Head of caudate nucleus (tissue), 42 donors: ENCODE measurements at regions not wholly inside any gene's neighbourhood (a gene's known extent, or its start where the extent isn't known, plus 50 kb on each side); places are given as distances from the start of the nearest gene placed in this dataset.

Experiments used
- DNase-seq, 42 donors: peaks; one replicate each; pipeline versions ENCODE4 v3.0.0 to v3.0.0-alpha.2; 2020 to 2021; ENCODE audit warnings: mixed read lengths in 7 of 42
- intact Hi-C: fragments of 100-400 bp; cut with DNase I; formaldehyde crosslinking; loops from one replicate; pipeline ENCODE4 v1.15.0; 2022

DNA sequence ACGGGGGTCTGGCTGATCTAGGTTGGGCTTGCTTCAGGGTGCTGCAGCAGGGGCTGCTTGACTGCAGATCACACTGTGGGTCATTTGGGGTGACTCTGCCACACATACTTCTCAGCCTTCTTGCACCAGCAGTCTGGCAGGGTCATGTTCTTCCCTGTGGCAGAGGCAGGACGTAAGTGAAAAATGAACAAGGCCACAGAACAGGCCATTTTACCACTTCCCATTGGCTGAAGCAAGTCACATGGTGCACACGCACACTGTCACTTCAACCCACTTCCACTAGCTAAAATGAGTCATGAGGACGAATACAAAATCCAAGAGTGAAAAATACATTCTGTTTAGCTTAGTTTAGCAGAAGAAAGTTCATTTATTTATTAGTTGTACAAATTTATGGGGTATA lies 168.6 kb upstream of the GGTLC1 start:
- intact Hi-C loops = loop anchor here (10.0 kb wide), 1 partner anchor 758 kb away; no protein-coding TSS in a partner anchor
- no peak for DNase-seq

DNA sequence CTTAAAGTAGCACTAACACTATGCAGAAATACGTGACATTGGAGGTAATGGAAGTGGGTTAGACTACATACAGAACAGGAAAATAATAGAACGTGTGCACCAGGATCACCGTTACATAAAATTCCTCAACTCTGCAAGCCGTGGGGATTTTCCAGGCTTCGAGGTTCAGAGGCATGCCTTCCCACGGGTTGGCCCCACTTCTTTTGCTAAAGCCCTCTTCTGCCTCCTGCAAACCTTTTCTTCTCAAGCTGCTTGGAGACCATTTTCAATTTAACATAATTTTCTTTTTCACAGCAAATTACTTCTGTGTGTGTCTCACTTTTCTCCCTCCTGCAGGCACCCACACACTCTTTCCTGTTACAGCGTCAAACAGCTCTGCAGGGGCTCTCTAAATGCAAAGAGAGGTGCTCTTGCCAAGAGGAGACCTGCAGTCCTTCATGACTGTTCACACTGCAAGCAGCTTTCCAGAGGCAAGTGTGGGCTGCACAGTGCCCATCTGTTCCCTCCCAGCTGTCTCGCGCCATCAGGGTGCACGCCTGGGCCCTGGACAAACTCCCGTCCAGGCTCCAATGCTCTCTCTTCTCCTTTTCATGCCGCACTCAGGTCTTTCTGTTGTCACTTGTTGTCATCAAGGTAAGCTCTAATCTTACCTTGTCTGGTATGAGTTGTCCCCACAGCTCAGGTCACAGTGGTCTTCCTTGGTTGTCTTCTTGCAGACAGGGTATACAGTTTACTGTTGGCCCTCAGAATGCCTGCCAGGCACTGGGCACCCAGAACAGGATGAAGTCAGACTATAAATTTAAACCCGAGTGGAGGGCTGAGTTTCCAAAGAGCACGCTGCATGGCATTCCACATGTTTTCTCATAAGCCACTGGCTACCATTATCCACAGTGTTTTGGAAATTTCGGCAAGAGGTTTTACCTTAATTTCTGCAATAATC lies 164.8 kb upstream of the GGTLC1 start:
- peak in 10 of 42 donors; percentile 11 to 53 (median 33) for DNase-seq
- intact Hi-C loops = loop anchor here (10.0 kb wide), 1 partner anchor 761 kb away; no protein-coding TSS in a partner anchor

DNA sequence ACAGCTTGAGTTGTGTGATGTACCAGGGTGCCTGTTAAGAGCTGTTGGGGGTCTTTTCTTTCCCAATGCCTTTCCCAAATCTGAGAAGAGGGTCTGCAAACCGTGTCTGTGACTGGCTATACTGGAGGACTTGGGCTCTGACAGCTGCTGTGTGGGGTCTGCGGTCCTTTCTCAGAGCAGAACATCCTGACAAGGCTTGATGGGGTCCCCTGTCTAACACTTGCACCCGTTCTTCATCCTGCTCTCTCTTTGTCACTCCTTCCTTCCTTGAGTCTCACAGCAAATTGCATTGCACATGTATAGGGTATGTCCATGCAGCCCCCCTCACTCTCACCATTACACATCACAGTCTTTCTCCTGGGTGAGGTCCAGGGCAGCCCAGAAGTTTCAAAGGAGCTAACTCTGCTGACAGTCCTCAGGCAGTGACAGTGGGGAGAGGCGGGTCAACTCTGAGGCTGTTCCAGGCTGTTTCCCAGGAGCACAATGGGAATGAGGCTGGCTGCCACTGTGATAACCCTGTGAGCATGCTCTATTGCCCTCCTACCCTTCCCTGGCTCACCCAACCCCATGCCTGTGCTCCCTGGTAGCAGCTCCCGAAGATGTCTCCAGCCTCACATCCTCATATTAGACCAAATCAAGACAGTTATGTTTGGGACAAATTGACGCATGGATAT lies 163.2 kb upstream of the GGTLC1 start:
- intact Hi-C loops = loop anchor here (10.0 kb wide), 1 partner anchor 763 kb away; no protein-coding TSS in a partner anchor
- DNase-seq = no peak

DNA sequence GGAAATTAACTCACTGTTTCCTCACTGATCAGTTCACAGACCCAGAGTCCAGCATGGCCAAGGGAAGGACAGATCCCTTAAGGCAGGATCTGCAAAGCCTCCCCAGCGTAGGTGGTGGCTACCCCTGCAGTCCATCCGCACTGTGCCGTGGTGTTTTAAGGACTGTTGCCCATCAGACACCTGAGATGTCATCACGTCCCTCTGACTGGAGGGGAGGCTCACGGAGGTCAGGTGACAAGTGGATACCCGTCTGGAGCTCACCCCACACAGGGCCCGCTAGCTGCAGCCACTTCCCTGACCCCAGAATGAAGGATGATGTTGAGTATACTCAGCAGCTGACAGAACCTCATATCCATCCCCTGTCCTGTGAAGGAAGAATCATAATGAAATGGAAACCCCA lies 161.8 kb upstream of the GGTLC1 start:
- intact Hi-C loops = loop anchor here (10.0 kb wide), 1 partner anchor 764 kb away; no protein-coding TSS in a partner anchor
- no peak for DNase-seq

DNA sequence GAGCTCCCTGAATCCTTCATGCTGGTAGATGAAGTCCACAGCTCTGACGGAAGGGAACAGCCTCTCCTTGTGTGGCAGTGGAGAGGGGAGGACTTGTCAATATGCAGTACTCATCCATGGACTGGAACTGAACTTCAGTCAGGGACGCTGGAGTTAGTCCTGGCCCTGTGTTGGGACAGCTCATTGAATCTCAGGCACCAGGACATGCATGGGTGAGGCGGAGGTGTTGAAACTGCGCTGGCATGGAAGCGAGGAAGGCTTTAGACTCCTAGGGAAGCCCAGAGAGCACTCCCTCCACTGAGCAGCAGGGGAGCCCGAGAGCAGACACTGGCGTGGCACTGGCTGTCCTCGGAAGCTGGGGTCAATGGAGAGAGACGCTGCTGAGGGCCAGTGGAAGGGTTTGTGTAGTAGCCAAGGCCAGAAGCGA lies 161.3 kb upstream of the GGTLC1 start:
- intact Hi-C loops = loop anchor here (10.0 kb wide), 1 partner anchor 765 kb away; no protein-coding TSS in a partner anchor
- peak in 2 of 42 donors; percentile 28 to 32 for DNase-seq

DNA sequence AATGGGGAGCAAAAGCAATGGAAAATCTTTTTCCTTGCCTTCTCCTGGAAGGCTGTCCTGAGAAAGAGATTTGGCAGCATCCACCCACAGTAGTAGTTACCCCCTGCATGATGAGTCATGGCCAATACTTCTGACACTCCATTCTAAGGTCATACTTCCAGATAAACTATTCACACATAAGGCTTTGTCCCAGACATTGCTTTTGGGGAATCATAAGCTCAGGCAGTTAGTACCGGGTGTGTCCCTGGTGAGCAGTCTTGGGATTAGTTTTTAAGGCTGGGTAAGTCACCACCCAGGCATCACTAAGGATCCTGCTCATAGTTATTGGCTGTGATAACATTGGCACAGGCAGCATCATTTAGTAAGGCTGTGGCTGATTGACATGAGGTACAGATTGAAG lies 160.6 kb upstream of the GGTLC1 start:
- DNase-seq = no peak
- intact Hi-C loops = no loop called here

DNA sequence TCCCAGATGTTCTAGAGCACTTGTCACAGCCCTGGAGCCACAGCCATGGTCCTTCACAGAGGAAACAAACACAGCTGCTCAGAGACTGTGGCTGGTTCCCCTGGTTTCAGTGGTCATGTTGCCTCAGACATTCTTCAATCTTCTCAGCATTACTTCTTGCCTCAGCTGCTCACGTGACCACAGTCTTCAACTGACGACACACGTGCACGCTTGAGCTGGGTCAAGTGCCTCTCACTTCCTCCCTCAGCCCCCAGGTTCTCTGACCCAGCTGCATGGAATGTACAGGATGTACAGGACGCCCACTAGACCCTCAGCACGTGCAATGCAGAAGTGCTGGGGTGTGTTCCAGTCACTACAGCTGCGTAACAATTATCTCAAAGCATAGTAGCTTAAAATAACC lies 159.8 kb upstream of the GGTLC1 start:
- DNase-seq = peak in 1 of 42 donors; percentile 13

DNA sequence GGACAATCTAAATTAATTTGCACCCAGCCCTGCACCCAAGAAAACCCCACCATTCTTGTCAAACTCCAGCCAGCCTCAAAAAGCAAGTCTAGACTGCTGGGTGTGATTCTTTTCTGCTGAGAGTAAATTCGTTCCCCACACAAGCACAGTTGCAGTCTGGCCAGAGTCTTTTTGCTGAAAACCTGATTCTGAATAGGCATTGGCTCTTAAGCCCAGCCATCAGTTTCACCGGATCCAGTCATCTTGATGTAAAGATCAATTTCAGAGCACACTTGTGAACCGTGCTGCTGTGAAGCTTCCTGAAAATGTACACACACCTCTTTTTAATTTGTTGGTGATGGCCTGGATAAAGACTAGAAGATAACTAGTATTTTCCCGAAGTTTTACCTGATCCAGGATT lies 159.4 kb upstream of the GGTLC1 start:
- peak in 1 of 42 donors; percentile 33 for DNase-seq
- intact Hi-C loops = no loop called here

More for the DNA sequence above, 159.8 kb upstream of the GGTLC1 start:
- intact Hi-C loops = no loop called here

DNA sequence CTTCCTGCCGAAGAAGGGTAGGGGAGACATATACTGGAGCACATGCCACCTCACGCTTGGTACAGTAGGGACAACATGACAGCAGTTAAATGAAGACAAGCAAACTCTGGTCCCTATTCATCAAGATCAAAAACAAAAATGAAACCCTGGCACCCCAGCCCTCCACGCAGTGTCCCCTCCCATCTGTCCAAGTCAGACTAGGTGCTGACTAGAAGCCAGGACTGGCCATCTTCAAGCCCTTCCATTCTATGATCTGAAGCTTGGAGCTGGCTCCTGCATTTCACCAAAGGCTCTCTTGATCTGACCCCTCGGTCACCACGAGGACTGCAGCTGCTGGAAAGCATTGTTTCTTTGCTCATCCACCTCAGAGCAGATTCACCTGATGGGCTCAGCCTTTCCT lies 158.9 kb upstream of the GGTLC1 start:
- peak in 1 of 42 donors; percentile 18 for DNase-seq
- intact Hi-C loops = no loop called here

DNA sequence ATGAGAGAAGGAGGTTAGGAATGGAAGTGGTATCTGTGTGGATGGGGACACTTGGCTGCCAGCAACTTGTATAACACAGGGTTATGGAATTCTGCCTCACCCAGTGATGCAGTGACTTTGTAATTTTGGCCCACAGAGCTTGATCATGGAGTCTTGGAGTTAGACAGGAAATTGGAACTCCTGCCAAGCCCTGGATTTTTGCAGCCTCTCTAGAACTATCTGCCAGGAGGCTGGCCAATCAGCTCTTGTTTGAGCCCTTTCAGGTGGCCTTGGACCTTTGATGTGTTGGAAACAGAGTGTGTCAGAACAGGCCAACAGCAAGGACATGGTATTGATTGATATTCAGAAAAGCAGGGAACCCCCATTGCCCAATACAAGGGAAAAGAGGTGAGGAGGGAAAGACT lies 157.7 kb upstream of the GGTLC1 start:
- no peak for DNase-seq
- intact Hi-C loops = no loop called here

DNA sequence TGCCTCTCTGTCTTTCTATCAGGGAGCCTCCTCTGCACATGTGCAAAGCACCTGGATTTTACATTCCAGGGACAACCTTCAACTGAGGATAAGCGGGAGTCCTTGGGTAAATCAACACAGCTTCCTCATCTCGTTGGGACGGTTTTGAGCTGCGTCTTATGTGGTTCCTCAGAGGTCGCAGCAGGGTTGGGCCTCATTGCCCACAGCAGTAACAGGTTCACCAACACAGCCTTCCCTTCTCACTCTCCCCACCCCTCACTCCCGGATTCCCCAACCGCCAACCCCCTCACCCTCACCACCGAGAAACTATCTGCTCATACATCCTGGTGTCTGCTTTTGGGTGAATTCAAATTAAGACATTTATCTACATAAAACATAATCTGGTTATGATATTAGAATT lies 155.8 kb upstream of the GGTLC1 start:
- intact Hi-C loops = no loop called here
- no peak for DNase-seq

DNA sequence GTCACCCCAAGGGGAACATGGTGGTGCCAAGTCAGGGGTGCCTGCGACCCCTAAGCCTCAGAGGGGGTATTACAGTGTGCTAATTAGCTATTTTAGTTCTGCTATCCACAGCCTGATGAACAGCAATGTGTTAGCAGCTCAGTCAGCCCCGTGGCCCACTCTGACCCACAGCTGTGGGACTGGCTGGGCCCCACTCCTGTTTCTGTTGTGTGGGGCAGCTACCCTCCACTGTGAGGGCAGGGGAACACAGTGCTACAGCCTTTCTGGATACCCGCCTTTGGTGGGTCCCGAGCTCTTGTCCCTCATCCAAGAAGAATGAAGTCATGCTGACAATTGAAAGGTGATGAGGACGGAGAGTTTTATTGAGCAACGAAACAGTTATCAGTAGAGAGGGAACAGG lies 152.5 kb upstream of the GGTLC1 start:
- DNase-seq = no peak
- intact Hi-C loops = no loop called here

DNA sequence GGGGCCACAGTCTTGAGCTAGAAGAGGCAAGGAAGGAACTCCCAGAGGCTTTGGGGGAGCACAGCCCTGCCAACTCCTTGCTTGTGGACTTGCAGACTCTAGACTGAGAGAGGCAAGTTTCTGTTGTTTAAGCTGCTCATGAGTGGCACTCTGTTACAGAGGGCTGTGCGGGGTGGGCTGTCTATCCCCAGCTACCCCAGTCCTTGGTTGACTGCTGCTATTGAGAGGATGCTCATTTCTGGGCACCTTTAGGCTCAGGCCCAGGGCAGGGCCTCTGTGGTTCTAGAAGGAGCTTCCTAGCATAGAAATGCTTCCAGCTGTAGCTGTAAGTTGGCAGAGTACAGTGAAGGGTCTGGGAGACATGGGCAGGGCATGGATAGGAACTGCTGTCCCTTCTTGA lies 151.3 kb upstream of the GGTLC1 start:
- intact Hi-C loops = no loop called here
- no peak for DNase-seq

DNA sequence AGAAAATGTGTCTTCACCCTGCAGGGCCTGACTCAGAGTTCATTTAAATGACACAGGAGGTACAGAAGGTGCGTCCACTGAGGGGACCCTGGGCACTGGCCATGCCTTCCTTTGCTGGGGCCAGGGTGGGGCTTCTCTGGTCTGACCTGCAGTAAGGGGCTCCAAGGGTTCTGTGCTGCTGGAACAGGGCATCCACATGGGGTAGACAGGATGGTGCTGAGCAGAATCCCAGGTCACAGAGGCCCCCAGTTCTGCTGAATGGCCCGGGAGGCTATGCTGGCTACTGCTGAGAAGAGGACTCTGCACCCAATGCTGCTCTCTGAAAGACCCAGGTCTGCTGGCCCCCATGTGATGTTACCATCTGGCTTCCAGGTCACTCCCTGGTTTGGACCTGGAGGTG lies 150.4 kb upstream of the GGTLC1 start:
- DNase-seq = no peak
- intact Hi-C loops = no loop called here

DNA sequence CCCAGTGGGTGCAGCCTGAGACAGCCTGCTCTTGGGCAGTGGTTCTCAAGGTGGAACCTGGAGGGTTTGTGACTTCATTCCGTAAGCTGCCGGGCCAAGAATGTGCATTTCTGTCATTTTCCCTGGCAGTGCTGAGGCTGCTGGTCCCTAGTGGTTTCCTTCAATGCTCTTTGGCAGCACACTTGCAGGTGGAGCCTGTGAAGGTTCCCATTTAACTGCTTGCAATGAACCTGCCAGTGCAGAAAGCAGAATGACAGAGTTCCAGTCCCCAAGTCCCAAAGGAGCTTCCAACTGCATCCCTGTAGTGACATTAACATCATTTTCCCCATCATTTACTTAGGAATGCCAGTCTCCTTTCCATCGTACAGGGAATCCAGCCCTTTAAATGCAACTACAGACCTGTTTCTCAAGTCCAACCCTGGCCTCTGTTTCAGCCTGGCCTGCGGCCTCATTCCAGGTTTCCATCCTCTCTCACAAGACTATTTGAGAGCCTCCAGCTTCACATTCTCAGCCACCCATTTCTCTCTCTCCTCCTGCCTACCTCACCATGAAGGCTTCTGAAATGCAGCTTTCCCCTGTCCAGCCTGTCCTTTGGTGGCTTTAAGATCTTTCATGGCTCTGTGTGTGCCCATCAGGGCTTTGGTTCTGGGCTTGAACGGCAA lies 149.7 kb upstream of the GGTLC1 start:
- no peak for DNase-seq
- intact Hi-C loops = no loop called here

DNA sequence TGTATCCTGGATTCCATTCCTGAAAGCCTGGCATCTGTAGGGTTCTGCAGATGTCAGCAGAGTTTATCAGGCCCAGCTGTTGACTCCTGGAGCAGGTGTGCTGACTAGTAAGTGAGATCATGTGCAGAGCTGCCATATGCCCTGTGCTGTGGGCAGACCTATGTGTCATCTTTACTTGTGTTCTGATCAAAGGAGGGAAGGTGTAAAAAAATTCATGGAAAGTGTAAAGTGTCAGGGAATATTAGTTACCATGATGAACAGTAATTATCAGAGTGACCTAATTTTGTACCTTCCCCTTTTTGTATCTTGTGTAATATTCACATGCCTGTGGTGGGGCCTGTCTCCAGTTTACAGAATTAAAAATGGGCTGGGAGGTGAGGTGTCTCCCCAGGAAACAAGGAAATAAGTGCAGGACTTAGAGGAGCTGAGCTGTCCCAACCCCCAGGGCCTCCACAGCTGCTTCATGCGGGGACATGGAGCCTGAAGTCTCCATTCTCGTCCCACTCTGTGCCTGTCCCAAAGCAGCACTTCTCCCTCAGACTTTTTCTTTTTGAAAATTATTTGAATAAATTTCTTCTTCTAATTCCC lies 148.2 kb upstream of the GGTLC1 start:
- no peak for DNase-seq
- intact Hi-C loops = loop anchor here (2.0 kb wide), 1 partner anchor 46 kb away; no protein-coding TSS in a partner anchor

DNA sequence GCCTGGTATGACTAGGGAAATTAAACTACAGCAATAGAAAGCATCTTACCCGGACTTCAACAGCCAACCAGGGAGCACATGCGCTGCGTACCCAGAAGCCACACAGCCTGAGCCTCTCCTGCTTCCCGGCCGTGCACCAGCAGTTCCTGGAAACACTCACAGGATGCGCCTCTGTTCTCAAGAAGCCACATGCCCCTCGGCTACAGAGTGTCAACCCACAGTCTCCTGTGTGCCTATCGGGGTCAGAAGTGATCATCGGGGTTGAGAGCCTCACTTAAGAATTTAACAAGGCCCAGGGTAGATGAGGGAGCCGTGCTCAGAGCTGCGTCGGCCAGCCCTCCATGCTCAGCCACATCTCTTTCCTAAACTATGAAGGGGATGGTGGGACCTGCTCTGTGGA lies 147.2 kb upstream of the GGTLC1 start:
- DNase-seq = no peak
- intact Hi-C loops = loop anchor here (2.0 kb wide), 1 partner anchor 45 kb away; no protein-coding TSS in a partner anchor

DNA sequence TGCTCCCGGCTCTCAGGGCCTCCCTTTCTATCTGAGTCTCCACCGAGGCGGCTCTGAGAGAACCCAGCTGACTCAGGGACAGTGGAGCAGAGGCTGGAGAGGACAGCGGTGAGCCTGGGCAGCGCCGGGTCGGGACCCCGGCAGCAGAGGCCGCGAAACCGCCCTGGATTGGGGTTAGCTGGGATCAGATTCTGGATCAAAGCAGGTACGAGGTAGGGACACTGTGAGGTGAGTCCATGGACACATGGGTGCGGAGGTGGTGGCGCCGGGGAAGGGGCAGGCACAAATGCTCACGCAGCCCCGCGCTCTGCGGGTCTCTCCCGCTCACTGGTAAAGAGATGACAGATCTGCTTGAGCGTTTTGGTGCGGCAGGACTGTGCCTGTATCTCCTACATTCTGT lies 146.4 kb upstream of the GGTLC1 start:
- DNase-seq = no peak
- intact Hi-C loops = no loop called here

DNA sequence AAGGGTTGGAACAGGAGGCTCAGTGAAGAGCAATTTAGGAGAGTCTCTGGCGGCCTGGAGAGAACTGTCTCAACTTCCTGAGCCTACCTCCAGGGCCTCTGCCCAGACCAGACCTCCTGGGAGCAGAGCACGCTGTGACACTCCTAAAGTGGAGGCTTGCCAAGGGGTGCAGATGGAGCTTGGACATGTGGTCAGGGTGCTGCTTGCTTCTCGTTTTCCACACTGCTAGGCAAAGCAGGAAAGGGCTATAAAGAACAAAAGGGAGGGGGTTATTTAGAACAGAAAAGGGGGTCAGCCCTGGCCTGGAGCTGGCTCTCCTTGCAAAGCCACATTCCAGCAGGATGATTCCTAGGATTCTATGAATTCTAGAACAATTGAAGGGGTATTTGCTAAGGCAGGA lies 145.7 kb upstream of the GGTLC1 start:
- intact Hi-C loops = no loop called here
- peak in 2 of 42 donors; percentile 8 to 16 for DNase-seq
